Uterus (tissue), 2 donors: ENCODE measurements at regions not wholly inside any gene's neighbourhood (a gene's known extent, or its start where the extent isn't known, plus 50 kb on each side); places are given as distances from the start of the nearest gene placed in this dataset.

Experiments used
- POLR2A ChIP-seq, 2 donors: fragments of 450-650 bp; IDR thresholded peaks; one replicate each; pipeline ENCODE4 v1.6.1; 2016; ENCODE audit warnings: antibody characterized with exemption in 2 of 2, mild to moderate bottlenecking in 1 of 2, moderate library complexity in 1 of 2
- TF ChIP-seq, protein P1 (sequence below), 4 experiments: fragments of 200-600 bp in 2 of 4; fragments of 450-650 bp in 2 of 4; sonication (generic) in 2 of 4; IDR thresholded peaks; one replicate each; pipeline ENCODE4 v1.5.1; 2016 to 2019; ENCODE audit warnings: antibody characterized with exemption in 4 of 4, mild to moderate bottlenecking in 2 of 4, moderate library complexity in 1 of 4

DNA sequence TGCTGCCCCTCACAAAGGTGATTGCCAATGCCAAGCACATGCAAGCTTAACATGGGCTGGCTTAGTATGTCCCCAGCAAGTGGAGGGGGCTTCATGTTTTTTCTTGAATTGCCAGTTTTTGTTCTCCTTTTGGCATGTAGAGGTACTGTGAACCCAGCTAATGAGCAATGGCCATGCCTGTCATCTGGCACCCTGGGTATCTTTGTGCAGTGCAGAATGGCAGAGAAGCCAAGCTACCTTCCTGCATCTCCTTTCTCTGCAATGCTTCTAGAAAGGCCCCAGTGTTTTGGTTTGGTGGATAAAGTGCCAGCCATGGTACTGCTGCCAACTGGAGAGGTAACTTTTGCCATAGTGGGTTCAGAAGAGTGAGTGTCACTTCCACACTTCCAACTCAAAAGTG is 576.9 kb downstream of the CMPK2 start:
- TF ChIP-seq, protein P1, sequence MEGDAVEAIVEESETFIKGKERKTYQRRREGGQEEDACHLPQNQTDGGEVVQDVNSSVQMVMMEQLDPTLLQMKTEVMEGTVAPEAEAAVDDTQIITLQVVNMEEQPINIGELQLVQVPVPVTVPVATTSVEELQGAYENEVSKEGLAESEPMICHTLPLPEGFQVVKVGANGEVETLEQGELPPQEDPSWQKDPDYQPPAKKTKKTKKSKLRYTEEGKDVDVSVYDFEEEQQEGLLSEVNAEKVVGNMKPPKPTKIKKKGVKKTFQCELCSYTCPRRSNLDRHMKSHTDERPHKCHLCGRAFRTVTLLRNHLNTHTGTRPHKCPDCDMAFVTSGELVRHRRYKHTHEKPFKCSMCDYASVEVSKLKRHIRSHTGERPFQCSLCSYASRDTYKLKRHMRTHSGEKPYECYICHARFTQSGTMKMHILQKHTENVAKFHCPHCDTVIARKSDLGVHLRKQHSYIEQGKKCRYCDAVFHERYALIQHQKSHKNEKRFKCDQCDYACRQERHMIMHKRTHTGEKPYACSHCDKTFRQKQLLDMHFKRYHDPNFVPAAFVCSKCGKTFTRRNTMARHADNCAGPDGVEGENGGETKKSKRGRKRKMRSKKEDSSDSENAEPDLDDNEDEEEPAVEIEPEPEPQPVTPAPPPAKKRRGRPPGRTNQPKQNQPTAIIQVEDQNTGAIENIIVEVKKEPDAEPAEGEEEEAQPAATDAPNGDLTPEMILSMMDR (IDR thresholded peaks at IDR 0.05), result no peak
- TF ChIP-seq POLR2A (IDR thresholded peaks at IDR 0.05), result no peak
